Fibroblast of lung (primary cell): ENCODE measurements at regions not wholly inside any gene's neighbourhood (a gene's known extent, or its start where the extent isn't known, plus 50 kb on each side); places are given as distances from the start of the nearest gene placed in this dataset.

Source experiments
- EZH2 ChIP-seq: IDR thresholded peaks from 2 replicates; pipeline ENCODE4 v1.5.1; 2012; ENCODE audit warnings: low read length, control low read depth, mild to moderate bottlenecking; ENCODE audit errors: missing control alignments
- TF ChIP-seq, protein P1 (sequence below), 2 donors: IDR thresholded peaks in 1 of 2; conservative IDR thresholded peaks in 1 of 2; 1 replicate in 1 of 2; 2 replicates in 1 of 2; pipeline ENCODE4 v1.5.1; 2011 to 2012; ENCODE audit warnings: low read length in 2 of 2, control low read depth in 1 of 2, inconsistent platforms in 1 of 2, low read depth in 1 of 2, mild to moderate bottlenecking in 1 of 2

DNA sequence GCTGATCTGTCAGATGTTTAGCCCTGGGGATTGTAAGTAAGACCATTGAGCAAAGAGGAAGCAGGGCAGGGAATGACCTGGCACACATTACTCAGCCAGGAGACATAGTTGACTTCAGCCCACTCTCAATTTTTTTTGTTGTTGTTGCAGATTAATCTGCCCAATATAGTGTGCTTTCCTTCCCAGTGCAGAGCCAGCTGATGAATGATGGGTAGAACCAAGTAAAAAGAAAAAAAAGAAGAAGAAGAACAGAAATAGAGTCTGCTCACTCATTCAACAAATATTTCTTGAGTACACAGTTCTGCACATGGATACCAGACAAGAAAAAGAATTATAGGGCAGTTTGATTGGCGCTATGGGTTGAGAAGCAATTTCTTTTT lies 292.7 kb downstream of the ETS1 start:
- TF ChIP-seq, protein P1, sequence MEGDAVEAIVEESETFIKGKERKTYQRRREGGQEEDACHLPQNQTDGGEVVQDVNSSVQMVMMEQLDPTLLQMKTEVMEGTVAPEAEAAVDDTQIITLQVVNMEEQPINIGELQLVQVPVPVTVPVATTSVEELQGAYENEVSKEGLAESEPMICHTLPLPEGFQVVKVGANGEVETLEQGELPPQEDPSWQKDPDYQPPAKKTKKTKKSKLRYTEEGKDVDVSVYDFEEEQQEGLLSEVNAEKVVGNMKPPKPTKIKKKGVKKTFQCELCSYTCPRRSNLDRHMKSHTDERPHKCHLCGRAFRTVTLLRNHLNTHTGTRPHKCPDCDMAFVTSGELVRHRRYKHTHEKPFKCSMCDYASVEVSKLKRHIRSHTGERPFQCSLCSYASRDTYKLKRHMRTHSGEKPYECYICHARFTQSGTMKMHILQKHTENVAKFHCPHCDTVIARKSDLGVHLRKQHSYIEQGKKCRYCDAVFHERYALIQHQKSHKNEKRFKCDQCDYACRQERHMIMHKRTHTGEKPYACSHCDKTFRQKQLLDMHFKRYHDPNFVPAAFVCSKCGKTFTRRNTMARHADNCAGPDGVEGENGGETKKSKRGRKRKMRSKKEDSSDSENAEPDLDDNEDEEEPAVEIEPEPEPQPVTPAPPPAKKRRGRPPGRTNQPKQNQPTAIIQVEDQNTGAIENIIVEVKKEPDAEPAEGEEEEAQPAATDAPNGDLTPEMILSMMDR (conservative IDR thresholded peaks at IDR 0.05 in 1 of 2, IDR thresholded peaks at IDR 0.05 in 1 of 2; ENCODE audit: low read depth in 1 of 2, low read length in 2 of 2), result no peak
- no peak for TF ChIP-seq EZH2
